GM18508 (cell line): ENCODE measurements at regions not wholly inside any gene's neighbourhood (a gene's known extent, or its start where the extent isn't known, plus 50 kb on each side); places are given as distances from the start of the nearest gene placed in this dataset.

Experiments used
- ATAC-seq: cut with Tn5 transposase; IDR thresholded peaks from one replicate; pipeline ENCODE4 v1.9.1; 2021; ENCODE audit warnings: moderate number of reproducible peaks; ENCODE audit not compliant: insufficient read depth, unreplicated experiment

GRCh38 chr14:98466807-98467206, 805.2 kb downstream of the BCL11B start:
- ATAC-seq = no peak

DNA sequence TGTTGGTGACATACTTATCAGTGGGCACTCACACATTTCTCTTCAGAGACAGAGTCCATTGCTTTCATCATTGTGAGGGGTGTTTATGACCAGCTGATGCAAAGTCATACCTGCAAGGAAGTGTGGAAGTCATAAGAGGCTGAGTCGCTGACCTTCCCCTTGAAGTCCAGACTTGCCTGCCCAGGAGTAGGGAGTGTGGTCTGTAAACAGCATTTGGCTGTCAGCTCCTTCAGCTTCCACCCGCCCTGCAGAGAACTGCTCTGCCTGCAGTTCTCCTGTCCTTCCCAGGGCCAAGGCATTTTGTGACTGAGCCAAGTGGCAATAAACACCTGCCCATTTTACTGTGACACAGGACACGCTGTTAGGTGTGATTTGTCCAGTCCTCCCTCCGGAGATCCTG, 801.3 kb downstream of the BCL11B start:
- no peak for ATAC-seq

GRCh38 chr14:98474900-98475299, 797.1 kb downstream of the BCL11B start:
- ATAC-seq = no peak

DNA sequence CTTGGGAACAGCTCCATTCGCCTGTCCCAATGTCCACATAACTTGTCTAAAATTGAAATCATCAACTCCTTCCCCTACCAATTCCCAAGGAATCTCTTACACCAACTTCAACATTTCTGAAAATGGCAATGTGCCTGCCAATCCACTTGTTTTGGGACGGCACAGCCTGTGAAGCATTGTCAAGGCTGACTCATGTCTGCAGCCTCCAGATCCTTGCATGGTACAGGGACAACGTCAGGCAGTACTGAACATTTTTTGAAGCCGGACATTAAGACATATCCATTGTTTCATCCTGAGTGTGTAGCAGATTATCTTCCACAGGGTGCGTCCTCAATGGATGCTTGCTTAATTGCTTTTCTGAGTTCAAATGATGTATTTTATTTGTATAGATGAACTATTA, 794.1 kb downstream of the BCL11B start:
- no peak for ATAC-seq

GRCh38 chr14:98489115-98489514, 782.9 kb downstream of the BCL11B start:
- no peak for ATAC-seq

DNA sequence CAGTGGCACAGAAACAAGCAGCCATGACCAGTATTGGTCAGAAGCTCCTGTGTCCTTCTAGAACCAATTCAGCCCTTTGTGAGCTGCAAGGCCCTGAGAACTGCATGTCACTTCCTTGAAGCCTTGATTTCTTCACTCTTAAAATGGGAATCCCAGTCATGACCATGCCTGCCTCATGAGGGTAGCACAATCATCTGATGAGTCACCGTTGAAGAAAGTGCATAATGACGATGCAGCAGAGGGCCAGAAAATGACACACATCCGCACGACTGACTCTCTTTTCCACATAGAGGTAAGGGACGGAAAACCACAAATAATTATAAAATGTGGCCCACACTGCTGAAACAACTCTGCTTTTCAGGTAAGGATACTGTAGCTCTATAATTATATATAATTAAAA, 777.4 kb downstream of the BCL11B start:
- no peak for ATAC-seq

DNA sequence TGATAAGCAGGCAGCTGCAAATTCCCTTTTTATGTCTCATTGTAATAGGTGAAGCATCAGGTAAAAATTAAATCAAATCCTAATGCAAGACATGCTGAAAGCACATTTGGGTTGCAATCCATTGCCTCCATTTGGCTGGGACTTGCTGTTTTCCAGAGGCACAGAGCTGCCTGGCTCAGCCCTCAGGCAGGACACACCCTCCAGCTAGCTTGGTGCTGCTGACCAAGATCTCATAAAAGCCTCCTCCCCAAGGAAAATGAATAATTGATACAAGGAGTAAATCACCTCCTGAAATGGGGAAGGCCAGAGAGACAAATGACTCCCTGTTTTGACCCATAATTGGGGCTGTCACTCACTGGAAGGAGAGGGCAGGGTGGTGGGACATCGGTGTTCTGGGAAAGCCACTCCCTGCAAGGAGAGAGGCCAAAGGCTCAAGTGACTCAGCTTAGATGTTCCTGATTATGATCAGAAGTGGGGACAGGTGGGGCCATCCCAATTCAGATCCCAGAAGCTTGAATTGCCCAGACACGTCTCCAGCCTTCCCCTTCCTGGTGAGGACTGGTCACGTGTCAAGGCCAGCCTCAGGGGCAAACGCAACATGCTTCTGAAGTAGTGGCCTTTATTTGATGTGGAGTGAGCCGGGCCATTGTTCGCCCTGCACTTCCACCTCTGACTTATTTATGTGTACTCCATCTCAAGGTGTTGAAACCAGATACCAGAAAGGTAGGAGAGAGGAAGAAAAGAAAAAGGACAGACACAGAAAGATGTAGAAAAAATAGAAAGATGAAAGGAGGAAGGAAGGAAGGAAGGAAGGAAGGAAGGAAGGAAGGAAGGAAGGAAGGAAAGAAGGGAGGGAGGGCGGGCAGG, 773.7 kb downstream of the BCL11B start:
- no peak for ATAC-seq

DNA sequence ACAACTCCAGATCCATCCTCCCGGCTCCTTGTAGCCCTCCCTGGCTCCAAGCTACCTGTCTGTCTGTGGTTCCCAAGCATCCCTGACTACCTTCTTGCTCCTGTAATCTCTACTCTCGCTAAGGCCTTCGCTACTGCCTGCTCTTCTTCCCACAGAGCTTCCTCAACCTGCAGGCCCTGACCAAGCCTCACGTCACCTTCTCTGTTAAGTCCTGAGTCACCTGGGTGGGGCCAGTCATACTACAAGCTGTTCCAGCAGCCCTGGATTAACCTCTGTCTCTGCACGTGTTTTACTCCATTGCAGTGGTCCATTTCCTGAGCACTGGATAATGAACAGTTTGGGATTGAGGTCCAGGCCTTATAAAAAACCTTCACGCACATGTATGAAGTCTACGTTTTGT, 770.7 kb downstream of the BCL11B start:
- ATAC-seq = no peak

DNA sequence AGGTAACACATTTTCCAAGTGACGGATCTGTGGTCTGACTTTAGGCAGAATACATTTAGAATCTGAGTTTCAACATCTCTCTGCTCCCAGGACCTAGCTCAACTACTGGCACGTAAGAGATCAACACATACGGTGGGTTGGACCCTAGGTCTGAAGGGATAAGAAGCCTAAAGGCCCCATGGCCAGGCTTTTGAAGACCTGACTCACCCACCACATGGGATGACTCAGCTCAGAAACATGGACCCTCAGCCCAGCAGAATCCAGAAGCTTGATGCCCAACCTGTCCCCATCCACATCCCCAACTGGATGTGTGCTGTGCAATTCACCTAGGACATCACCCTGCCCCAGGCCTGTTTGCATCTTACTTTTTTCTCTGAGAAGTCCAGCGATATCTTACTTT, 770.2 kb downstream of the BCL11B start:
- ATAC-seq = no peak

DNA sequence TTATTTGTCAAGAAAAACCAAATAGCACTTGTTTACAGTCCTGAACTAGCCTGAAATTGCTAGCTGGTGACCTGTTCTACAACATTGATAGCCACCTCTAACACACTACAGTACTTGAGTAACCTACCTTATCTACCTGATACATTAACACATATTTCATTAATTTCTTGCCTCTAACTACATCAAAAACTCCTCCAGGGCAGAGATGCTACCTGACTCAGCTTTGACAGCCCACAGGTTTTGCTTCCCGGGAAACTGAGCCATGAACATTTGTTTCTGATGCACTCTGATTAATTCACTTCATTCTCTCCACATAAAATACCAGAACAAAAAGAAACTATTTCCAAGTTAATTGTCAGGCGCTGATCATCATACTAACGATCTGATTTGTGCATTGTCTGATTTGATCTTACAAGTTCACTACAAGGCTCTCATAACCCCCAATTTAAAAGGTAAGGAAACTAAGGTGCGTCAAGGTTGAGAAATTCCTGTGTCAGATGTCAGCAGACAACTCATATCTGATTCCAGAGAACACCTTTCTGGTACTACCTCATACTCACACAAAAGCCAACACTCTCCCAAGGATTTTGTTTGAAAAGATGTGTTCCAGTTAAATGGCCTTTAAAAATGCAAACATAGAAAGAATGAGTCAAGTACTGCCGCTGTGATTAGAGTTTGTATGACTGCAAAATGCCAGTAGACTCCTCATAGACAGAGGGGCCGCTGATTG, 768.7 kb downstream of the BCL11B start:
- no peak for ATAC-seq

DNA sequence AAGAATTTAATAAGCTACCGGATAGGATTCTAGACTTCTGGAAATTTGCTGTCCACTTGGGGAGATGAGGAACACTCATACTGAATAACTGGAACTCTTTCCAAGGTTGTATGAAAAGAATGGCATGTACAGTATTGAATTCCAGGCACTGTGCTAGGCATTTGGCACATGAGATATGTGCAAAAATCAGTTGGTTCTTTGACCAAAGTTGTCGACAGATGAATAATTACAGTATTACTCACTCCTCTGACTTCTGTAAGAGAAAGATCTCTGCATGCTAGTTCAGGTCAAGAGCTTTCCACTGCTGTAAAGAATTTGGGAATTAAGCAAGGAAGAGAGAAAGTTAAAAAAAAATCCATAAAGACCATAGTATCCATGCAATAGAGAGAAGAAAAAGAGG, 764.7 kb downstream of the BCL11B start:
- ATAC-seq = no peak

DNA sequence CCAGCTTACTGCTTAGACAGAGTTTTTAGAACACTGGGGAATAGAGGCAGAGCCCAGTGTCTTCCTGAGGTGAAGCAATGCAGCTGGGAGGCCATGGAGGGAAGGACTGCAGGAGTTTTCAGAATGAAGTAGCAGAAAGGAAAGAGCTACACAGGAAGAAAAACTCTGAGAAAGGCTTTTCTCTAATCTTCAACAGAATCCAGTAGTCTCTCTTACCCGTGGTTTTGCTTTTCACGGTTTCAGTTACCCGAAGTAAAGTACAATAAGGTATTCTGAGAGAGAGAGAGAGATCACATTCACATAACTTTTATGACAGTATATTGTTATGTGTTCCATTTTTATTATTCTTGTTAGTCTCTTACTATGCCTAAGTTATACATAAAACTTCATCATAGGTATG, 761.6 kb downstream of the BCL11B start:
- no peak for ATAC-seq

DNA sequence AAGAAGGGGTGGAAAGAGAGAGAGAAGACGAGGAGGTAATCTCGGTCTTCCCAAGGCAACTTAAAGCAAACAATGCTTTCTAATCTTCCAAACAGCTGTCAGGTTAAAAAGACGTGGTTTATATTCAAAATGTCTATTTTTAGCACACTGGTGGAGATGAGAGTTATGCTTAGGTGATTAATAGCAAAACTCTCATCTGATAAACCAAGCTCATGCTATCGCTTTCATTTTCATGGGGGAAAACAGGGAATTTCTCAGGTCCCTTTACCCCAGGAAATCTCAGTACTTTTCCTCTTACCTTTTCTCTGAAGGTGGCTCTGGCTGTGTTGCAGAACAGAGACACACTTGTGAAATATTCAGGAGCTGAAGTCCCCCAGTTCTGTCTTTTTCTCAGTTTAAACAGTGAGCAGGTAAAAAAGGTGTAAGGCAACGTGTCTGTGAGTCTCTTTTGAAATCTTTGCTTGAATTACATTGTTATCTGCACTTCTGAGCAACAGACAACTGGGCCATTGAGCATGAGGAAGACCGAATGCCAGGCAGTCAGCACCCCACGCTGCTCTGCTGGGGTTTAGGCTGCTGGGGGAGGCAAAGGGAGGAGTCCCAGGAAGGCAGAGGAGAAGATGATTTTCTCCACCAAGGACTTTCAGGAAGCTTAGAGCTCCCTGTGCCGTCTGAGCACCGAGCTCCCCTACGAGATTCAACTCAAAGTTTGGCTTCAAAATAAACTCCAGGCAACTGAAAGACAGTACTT, 759.3 kb downstream of the BCL11B start:
- ATAC-seq = no peak

DNA sequence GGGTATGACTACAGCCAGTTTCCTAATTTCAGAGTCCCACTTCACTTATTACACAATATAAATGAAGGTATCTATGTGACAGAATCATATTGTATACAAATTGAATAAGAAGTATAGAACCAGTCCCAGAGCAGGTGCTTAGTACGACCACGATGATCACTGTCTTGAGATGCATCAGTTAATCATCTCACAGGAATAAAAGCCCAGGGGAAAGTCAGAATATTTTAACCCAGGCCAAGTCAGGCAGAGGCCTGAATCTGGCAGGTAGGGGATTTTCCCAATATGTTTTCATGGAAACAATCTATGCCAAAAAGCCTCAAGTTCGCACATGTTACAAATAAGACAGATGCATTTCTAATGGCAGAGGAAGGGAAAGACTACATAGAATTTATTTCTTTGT, 758.4 kb downstream of the BCL11B start:
- ATAC-seq = no peak

GRCh38 chr14:98514016-98514415, 758.0 kb downstream of the BCL11B start:
- no peak for ATAC-seq

DNA sequence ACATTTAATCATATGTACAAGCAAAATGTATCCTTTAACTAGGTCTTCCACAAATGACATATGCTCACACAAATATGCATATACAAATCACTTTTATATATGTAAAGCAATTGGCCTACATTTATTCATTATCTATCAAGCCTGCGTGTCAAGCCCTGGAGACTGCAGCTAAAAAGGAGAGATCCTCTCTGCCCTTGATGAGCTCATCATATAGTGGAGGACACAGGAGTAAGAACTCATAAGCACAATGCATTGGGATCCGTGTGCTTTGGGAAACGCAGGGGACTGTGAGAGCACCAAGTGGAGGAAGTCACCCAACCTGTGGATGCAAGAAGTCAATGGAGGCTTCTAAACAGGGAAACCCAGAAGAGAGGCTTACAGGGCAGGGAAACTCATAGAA, 735.7 kb downstream of the BCL11B start:
- no peak for ATAC-seq

- no peak for ATAC-seq
Observed at GRCh38 chr14:98542316-98542715, 729.7 kb downstream of the BCL11B start.

- no peak for ATAC-seq
Observed at GRCh38 chr14:98543074-98543473, 728.9 kb downstream of the BCL11B start.

DNA sequence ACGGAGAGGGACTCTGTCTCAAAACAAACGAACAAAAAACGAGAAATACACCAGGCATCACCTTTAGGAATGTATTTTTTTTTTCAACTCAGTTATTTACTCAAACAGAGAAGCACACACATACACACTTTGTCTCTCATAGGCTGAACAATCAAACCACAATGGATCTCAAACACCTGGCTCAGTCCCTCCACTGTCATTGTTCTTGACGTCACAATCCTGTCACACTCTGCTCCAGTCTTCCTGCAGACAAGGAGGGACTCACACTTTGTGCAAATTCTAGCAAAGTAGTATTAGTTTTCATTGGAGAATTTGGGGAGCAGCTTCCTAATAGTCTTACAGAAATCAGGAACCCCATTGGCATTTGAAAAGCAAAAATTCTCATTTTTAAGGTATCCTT, 727.8 kb downstream of the BCL11B start:
- ATAC-seq = no peak

DNA sequence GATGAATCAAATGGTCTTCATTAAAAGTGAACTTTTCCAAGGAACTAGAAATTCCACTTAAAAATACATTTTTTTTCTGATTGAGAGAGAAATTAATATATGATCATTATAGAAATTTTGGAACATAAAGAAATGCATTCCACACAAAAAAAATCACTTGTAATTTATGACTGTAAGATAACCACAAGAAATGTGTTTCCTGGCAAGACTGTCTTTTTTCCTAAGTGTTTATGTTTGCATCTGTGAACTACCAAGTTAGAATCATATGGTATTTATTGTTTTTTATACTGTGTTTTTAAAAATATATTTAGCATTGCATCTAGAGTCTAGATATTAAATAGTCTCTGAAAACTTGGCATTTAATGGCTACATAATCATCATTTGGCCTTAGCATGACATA, 726.8 kb downstream of the BCL11B start:
- ATAC-seq = no peak

DNA sequence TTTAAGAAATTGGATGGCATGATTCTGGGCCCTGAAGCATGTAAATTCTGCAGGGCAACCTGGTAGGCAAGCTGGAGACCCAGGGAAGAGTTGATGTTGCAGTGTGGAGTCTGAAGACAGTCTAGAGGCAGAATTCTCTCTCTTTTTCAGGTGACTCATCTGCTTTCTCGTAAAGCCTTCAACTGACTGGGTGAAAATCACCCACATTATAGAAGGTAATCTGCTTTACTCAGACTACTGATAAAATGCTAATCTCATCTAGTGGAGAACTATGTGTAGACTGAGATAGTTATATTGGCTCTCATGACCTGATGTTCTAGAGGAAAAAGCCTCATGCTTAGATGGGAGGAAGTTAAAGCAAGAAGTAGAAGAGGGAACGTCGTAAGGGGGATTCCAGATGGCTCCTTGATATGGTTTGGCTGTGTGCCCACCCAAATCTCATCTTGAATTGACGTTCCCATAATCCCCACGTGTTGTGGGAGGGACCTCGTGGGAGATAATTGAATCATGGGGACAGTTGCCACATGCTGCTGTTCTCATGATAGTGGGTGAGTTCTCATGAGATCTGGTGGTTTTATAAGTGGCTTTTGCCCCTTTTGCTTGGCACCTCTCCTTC, 723.8 kb downstream of the BCL11B start:
- no peak for ATAC-seq
